ENCODE measurements at regions not wholly inside any gene's neighbourhood (a gene's known extent, or its start where the extent isn't known, plus 50 kb on each side); places are given as distances from the start of the nearest gene placed in this dataset.

- TF ChIP-seq EZH2 (IDR thresholded peaks at IDR 0.05; ENCODE audit: borderline replicate concordance, low read length): no peak
- no peak for TF ChIP-seq CTCF (IDR thresholded peaks at IDR 0.05; ENCODE audit: low read length)
Measured at GRCh38 chr1:148347781-148348180, 135.3 kb downstream of the PPIAL4G start.
